ACC112 (cell line): ENCODE measurements at regions not wholly inside any gene's neighbourhood (a gene's known extent, or its start where the extent isn't known, plus 50 kb on each side); places are given as distances from the start of the nearest gene placed in this dataset.

Source experiments
- H2AFZ ChIP-seq: fragments of 200-600 bp; sonication (generic); one replicate; pipeline ENCODE4 v1.6.0; 2017; ENCODE audit warnings: antibody characterized with exemption, low read length; ENCODE audit not compliant: unreplicated experiment
- H3K27ac ChIP-seq: fragments of 200-600 bp; sonication (generic); 2 replicates; pipeline ENCODE4 v1.5.1; 2014; ENCODE audit warnings: low read depth, mild to moderate bottlenecking, antibody characterized with exemption, low read length, moderate library complexity
- H3K27me3 ChIP-seq: fragments of 200-600 bp; sonication (generic); 2 replicates; pipeline ENCODE4 v1.6.1; 2014; ENCODE audit warnings: mild to moderate bottlenecking, antibody characterized with exemption, low read length, moderate library complexity, mixed read lengths; ENCODE audit not compliant: insufficient read depth
- H3K36me3 ChIP-seq: fragments of 200-600 bp; sonication (generic); 2 replicates; pipeline ENCODE4 v1.6.1; 2016; ENCODE audit warnings: mild to moderate bottlenecking, antibody characterized with exemption, low read length, moderate library complexity, mixed read lengths; ENCODE audit not compliant: insufficient read depth
- H3K4me1 ChIP-seq: fragments of 200-600 bp; sonication (generic); one replicate; pipeline ENCODE4 v1.6.1; 2016; ENCODE audit warnings: low read length, mixed read lengths; ENCODE audit not compliant: insufficient read depth, unreplicated experiment, control insufficient read depth
- H3K4me3 ChIP-seq: fragments of 200-600 bp; sonication (generic); 2 replicates; pipeline ENCODE4 v1.5.1; 2014; ENCODE audit warnings: mild to moderate bottlenecking, low read depth, low read length
- H3K79me2 ChIP-seq: fragments of 200-600 bp; sonication (generic); one replicate; pipeline ENCODE4 v1.6.0; 2016; ENCODE audit warnings: low read length; ENCODE audit not compliant: control insufficient read depth, unreplicated experiment, insufficient read depth

DNA sequence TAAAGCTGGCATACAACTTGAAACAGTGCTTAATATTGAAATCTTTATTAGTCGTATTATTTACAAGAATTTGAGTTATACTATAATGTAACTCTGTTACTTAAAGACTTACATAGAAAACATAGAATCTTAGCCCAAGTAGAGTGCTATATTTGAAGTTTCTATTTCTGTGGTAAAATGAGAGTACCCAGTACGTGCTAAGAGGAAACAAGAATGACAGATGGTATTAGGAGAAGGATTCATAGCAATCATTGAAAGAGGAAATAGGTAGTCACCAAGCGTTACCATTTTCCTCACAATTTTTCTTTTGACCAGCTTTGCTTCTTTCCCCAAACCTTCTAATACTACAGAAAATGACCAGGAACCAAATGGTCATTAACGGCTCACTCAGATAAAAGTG lies 412.1 kb upstream of the GRIA3 start:
- Histone ChIP-seq H3K4me3 (no peak overlapping the region), H3K27me3 (no peaks in the 10 kb centered on the region), H3K27ac (no peak overlapping the region), H2AFZ (no peak overlapping the region), H3K79me2 (no peaks in the 10 kb centered on the region), H3K4me1 (no peaks in the 10 kb centered on the region), H3K36me3 (no peaks in the 10 kb centered on the region)

DNA sequence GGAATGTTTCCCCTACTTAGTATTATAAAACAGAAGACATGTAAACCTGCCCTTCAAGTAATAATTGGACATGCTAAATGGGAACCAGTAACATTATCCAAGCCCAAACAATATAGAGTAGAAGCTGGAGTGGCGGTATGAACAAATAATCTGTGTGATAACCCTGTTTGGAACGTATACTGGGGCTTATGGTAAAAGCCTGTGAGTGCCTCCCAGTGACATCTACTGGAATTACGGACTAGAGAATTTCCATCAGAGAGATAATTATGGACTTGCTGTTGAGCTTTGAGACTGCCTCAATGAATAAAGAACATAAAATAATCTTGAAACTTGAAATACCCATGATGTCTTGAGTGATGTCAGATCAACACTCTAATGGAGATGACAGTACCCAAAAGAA lies 406.3 kb upstream of the GRIA3 start:
- Histone ChIP-seq H3K4me3 (no peak overlapping the region), H3K27ac (no peak overlapping the region), H3K4me1 (no peaks in the 10 kb centered on the region), H3K79me2 (no peaks in the 10 kb centered on the region), H3K36me3 (no peaks in the 10 kb centered on the region), H2AFZ (no peak overlapping the region), H3K27me3 (no peaks in the 10 kb centered on the region)

DNA sequence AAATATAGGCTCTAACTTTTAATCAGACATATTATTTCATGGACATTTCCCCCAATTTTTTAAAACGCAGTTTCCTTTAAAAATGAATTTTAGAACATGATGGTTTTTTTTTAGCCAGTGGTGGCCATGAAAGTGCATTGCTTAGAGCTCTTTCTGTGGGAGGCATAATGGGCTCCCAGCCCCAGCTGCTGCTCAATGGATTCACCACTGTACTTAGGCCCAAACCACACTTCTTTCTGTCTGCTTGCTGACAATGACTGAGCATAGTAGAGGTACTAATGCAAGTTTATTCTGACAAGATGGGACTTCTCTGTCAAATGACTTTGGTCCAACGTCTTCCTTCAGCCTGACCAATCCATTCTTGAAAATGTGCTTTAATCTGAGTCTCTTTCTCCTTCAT lies 400.2 kb upstream of the GRIA3 start:
- H3K79me2 ChIP-seq: no peaks in the 10 kb centered on the region
- H2AFZ ChIP-seq: no peak overlapping the region
- no peaks in the 10 kb centered on the region for H3K4me1 ChIP-seq
- no peaks in the 10 kb centered on the region for H3K36me3 ChIP-seq
- no peak overlapping the region for H3K27ac ChIP-seq
- no peak overlapping the region for H3K4me3 ChIP-seq
- no peaks in the 10 kb centered on the region for H3K27me3 ChIP-seq

DNA sequence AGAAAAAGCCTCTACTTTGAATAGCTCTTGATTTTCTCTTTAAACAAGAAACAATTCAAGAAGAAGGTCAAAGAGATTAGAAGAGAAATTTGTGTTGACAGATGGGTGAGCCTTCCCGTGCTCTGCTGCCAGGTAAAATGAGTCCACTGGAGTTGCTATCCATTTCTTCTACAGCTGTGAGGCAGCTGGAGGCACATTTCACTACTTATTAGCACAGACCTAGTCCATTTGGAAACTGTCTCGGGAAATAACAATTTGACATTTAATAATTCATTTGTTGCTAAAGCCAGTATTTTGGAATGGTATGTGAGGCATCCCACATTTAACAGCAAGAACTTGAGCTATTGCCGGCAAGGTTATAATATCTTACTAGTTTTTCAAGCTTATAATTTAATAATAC lies 396.8 kb upstream of the GRIA3 start:
- Histone ChIP-seq H3K4me1 (no peaks in the 10 kb centered on the region), H3K27ac (no peak overlapping the region), H3K36me3 (no peaks in the 10 kb centered on the region), H3K27me3 (no peaks in the 10 kb centered on the region), H3K79me2 (no peaks in the 10 kb centered on the region), H3K4me3 (no peak overlapping the region), H2AFZ (no peak overlapping the region)

DNA sequence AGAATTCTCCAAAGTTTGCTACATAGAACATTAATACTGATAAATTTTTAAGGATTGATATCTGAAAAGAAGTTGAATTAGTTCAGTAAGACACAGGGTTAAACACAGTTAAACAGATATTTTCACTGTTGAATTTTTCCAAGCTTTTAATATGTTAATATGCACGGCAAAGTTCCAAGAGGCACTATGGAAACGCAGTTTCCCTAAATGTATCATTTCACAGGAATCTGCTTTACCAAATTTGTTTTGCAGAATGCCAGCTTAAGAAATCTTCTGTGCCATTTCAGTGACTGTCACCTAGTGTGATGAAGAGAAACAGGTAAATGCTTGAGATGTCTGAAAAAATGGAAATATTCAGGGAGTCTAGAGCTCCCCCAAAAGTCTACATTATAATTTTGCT lies 395.9 kb upstream of the GRIA3 start:
- Histone ChIP-seq H3K4me3 (no peak overlapping the region), H3K36me3 (no peaks in the 10 kb centered on the region), H3K27ac (no peak overlapping the region), H3K27me3 (no peaks in the 10 kb centered on the region), H3K4me1 (no peaks in the 10 kb centered on the region), H3K79me2 (no peaks in the 10 kb centered on the region), H2AFZ (no peak overlapping the region)

DNA sequence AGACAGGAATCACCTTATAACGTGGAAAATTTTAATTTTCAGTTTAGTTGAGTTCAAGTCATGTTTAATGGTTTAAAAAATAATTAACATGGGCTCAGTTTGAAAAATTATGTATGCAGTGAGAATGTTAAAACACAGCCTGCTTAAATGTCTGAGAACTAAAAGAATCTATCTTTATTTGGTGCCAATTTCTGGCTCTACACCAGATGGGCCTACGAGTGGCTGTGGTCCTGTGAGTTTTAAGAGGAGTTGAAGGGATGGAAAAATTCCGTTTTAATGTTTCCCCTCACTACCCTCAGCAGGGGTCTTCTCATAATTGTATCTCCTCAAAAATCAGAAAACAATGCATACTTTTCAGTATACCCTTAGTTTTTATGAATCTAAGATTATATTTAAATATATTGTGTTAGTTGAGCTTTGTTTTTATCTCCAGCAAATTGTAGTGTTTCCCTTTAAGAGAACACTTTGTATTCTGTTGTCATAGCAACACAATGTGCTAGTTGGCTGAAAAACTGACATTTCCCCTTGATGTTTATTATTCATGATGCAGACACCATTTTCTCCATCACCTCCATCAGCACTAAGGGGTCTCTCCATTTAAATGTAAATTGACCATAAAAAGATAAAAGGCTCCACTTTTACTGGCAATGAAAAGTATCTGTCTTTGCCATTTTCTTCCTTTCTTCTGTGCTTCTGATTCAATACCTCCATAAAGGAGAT lies 393.5 kb upstream of the GRIA3 start:
- Histone ChIP-seq H3K27me3 (no peaks in the 10 kb centered on the region), H3K4me3 (no peak overlapping the region), H3K4me1 (no peaks in the 10 kb centered on the region), H3K36me3 (no peaks in the 10 kb centered on the region), H2AFZ (no peak overlapping the region), H3K27ac (no peak overlapping the region), H3K79me2 (no peaks in the 10 kb centered on the region)

DNA sequence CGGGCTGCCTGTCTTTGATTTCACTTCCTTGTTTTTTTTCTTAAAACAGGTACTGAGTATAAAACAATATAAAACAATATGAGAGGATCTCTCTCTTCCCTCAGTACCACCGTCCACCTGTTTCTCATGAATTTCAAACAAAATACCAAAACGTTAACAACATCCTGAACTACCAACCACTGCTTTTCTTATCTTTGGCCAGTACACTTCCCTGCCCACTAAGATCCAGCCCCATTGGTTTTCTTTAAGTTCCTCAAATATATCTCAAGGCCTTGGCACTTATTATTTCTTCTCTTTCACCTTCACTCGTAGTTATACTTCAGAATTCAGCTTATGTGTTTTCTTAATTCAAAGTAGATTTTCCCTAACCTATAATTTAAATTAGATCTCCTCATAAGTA lies 370.2 kb upstream of the GRIA3 start:
- no peak overlapping the region for H2AFZ ChIP-seq
- H3K4me1 ChIP-seq: no peaks in the 10 kb centered on the region
- no peak overlapping the region for H3K4me3 ChIP-seq
- H3K36me3 ChIP-seq: no peaks in the 10 kb centered on the region
- H3K27ac ChIP-seq: no peak overlapping the region
- H3K27me3 ChIP-seq: no peaks in the 10 kb centered on the region
- H3K79me2 ChIP-seq: no peaks in the 10 kb centered on the region

DNA sequence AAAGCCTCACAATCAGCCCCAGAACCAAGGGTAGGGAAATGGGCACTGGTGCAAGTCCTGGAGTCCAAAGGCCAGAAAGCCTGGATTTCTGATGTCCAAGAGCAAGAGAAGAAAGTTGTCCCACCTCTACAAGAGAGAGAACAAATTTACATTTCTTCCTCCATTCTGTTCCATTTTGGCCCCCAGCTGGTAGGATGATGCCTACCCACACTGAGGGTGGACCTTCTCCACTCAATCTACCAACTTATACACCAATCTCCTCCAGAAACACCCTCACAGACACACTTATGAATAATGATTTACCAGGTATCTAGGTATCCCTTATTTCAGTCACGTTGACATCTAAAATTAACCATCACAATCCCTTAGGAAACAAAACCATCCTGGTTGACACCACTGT lies 367.8 kb upstream of the GRIA3 start:
- no peaks in the 10 kb centered on the region for H3K4me1 ChIP-seq
- H3K27me3 ChIP-seq: no peaks in the 10 kb centered on the region
- H2AFZ ChIP-seq: no peak overlapping the region
- H3K79me2 ChIP-seq: no peaks in the 10 kb centered on the region
- no peak overlapping the region for H3K27ac ChIP-seq
- H3K36me3 ChIP-seq: no peaks in the 10 kb centered on the region
- H3K4me3 ChIP-seq: no peak overlapping the region

DNA sequence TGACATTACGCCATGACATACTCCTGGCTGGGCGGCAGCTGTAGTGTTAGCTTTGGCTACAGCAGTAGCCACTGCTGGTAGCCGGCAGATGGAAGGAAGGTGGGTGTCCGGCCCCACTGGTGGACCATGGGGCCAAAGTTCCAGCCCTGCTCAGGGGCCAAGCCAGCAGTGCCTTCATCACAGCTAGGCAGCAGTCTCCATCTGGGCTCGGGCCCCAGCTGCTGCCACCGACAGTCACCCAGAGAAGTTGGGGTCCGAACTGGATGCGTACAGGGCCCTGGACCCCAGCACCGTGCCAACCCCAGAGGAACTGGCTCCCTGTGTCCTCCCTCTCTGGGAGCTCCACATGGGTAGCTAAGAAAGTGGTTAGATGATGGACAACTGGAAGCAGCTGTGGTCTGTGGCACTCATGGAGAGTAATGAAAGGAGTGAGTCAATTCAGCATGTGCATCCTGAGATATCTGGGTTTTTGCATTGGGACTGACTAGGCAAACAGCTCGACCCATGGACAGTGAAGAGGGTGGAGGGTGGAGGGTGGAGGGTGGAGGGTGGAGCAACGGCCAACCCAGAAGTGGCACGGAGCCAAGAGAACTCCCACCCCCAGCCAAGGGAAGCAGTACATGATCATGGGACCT lies 366.6 kb upstream of the GRIA3 start:
- Histone ChIP-seq H3K36me3 (no peaks in the 10 kb centered on the region), H3K79me2 (no peaks in the 10 kb centered on the region), H3K27ac (no peak overlapping the region), H3K4me1 (no peaks in the 10 kb centered on the region), H3K27me3 (no peaks in the 10 kb centered on the region), H2AFZ (no peak overlapping the region), H3K4me3 (no peak overlapping the region)

DNA sequence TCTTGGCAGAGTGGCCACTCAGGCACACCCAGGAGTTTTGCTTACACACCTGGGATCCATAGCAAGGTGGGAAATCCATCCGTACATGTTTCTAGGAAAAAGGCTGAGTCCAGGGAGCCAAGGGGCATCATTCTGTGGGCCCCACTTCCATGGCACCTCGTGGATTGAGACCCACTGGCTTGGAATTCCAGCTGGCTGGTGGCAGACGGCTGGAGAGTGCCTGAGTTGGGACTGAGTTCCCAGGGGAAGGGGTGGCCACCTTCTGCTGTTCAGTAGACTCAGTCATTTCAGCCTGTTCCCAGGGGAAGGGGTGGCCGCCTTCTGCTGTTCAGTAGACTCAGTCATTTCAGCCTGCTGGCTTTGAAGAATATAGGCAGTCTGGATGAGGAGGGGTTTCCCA lies 366.0 kb upstream of the GRIA3 start:
- no peaks in the 10 kb centered on the region for H3K27me3 ChIP-seq
- no peaks in the 10 kb centered on the region for H3K79me2 ChIP-seq
- H3K27ac ChIP-seq: no peak overlapping the region
- H3K4me1 ChIP-seq: no peaks in the 10 kb centered on the region
- H2AFZ ChIP-seq: no peak overlapping the region
- no peak overlapping the region for H3K4me3 ChIP-seq
- no peaks in the 10 kb centered on the region for H3K36me3 ChIP-seq

DNA sequence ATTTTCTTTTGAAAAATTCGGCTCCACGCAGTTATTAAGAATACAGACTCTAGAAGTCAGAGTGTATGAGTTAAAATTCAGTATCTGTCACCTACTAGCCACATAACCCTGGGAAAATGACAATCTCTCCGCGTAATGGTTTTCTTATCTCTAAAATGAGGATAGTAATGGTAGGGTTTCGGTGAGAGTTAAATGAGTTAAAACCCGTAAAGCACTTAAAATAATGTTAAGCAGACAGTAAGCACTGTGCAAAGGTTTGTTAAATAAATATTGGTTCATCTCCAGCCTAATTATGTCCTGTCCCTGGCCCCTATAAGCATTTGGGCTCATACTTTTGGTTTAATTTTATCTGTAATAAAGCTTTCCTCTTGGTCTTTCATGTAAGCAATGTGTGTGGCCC lies 350.8 kb upstream of the GRIA3 start:
- no peak overlapping the region for H3K4me3 ChIP-seq
- H3K4me1 ChIP-seq: no peaks in the 10 kb centered on the region
- H3K79me2 ChIP-seq: no peaks in the 10 kb centered on the region
- H3K36me3 ChIP-seq: no peaks in the 10 kb centered on the region
- no peak overlapping the region for H3K27ac ChIP-seq
- no peaks in the 10 kb centered on the region for H3K27me3 ChIP-seq
- H2AFZ ChIP-seq: no peak overlapping the region
